ENCODE measurements at regions not wholly inside any gene's neighbourhood (a gene's known extent, or its start where the extent isn't known, plus 50 kb on each side); places are given as distances from the start of the nearest gene placed in this dataset.

GRCh38 chr11:127066401-127067090 is 66.0 kb upstream of the KIRREL3 start:
- no peak for TF ChIP-seq EZH2phosphoT487 (IDR thresholded peaks at IDR 0.05; ENCODE audit: borderline replicate concordance)
- no peak for TF ChIP-seq CTCF (conservative IDR thresholded peaks at IDR 0.05; ENCODE audit: low read length)
